HG02623 (cell line): ENCODE measurements at regions not wholly inside any gene's neighbourhood (a gene's known extent, or its start where the extent isn't known, plus 50 kb on each side); places are given as distances from the start of the nearest gene placed in this dataset.
A peak's percentile ranks its signal among the peaks of the same experiment; 100 is the strongest.

Experiments used
- ATAC-seq: cut with Tn5 transposase; IDR thresholded peaks from one replicate; pipeline ENCODE4 v1.9.1; 2021; ENCODE audit warnings: moderate library complexity; ENCODE audit not compliant: unreplicated experiment

DNA sequence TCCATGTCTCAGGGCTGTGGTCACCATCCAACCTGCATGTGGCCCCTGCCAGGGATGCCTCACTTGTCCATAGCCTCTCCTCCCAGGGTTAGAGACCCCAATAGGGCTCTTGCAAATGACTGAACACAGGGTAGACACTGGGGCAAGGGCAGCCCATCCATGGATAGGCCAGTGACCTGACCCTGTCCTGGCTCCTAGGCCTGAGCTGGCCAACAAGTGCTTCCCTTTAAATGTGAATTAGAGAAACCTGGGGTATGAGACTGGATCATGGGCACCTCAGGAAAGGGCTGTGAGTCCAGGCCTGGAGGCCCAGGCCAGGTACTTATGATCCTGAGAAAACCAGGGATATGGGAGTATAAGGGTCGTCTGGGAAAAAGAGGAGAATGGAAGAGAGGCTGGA, 64.5 kb downstream of the COPS8 start:
- ATAC-seq = no peak

DNA sequence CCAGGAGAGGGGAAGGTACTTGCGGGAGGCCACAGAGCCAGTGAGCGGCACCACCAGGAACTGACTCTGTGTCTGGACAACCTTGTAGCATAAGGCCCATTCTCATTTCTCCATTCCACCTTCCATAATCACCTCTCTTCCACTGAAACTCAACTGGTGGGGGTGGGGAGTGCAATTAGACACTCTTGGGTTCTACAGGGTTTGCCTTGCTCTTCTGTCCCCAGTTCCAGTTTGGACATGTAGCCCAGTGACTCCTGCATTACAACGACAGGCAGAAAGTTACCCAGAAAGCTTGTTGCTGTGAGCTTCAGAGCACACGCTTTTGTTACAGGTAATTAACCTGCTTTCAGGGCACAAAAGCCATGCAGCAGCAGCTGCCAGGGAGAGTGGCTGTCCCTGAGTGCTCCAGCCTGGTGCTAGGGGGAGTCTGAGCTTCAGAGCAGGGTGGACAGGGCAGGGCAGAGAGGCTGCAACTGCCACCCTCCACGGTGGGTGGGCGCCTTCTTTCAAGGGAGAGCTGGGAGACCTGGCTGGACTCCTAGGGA, 65.2 kb downstream of the COPS8 start:
- no peak for ATAC-seq

DNA sequence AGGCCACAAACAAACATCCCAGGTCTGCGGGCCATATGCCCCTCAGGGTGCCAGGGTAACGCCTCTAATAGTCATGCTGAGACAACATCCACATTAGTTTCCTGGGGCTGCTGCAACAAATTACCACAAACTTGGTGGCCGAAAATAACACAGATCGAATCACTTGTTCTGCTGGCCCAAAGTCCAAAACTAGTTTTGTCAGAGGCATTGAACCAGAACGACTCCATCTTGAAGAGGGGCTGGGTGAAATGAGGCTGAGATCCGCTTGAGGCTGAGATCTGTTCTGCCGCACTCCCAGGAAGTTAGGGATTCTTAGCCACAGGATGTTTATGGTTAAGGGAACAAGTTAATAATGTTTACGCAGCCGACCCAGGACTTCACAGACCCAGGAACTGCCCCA, 66.7 kb downstream of the COPS8 start:
- no peak for ATAC-seq

DNA sequence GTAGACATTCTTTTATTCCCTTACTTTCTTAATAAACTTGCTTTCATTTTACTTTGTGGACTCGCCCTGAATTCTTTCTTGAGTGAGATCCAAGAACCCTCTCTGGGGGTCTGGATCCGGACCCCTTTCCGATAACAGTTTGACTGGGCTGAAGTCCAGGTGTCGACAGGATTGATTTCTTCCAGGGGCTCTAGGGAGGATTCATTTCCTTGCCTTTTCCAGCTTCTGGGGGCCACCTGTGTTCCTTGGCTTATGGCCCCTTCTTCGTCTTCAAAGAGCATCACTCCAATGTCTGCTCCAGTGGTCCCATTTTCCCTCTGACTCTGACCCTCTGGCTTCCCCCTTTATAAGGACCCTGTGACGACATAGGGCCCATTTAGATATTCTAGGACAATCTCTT, 67.5 kb downstream of the COPS8 start:
- ATAC-seq = no peak

DNA sequence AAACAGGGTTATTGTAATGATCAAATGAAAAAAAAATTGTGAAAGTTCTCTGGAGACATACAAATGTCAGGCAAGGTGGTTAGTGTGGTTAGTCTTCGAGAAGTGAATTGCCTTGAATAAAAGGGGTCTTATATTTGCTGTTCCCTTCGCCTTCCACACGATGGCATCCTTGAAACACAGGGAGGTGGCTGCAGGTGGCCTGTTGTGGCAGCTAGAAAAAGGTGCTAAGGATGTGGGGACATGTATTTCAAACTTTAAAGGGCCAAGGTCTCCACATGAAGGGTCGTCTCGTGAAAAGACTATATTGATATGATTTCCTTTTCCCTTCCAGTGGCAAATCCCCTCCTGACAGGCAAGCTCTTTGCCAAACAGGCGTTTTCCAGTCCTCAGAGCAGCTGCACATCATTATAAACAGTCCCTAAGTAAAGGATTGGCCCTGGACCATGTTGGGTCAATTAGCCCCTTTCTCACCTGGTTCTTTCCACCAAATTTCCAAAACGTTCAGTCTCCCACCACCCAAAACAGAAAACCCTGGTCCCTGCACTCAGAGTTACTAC, 68.5 kb downstream of the COPS8 start:
- no peak for ATAC-seq

DNA sequence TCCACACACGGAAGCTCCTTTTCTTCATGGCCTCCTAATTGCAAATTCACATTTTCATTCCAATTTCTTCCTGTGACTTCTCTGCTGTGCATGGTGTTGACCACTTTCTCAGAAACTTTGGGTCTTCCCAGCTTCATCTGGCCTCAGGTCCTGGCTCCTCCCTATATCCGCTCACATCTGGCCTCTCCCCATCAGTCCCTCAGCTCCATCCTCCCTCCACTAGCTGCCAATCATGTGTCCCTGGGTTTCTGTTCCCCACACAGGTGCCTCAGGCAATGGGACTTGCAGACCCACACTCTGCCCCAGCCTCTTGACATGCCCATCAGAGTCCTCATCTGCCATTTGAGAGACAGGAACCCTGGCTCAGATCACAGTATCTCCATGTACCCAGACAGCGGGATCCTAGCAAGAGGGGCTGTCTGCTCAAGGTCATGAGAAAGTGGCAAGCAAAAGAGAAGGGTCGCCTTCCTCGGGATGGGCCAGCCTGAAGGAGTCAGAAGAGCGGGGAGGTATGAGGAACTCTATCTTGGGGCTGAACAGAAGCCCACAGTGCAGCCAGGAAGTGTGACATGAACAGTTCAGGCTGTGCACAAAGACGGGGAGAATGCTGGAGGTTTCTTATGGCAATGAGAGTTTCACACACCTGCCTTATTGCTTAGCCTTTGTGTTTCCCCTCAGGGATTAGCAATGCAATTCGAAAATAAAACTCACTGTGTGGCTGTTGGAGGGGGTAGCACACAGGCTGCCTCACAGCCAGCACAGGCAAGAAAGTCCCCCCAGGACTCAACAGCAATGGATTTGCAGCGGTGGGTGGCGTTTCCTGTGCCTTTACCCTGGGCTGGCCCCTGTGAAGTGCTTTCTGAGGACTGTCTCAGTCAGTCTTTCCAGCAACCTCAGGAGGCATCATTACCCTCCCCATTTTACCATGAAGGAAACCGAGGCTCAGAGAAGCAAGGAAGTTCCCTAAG, 69.5 kb downstream of the COPS8 start:
- peak; percentile 44 for ATAC-seq

DNA sequence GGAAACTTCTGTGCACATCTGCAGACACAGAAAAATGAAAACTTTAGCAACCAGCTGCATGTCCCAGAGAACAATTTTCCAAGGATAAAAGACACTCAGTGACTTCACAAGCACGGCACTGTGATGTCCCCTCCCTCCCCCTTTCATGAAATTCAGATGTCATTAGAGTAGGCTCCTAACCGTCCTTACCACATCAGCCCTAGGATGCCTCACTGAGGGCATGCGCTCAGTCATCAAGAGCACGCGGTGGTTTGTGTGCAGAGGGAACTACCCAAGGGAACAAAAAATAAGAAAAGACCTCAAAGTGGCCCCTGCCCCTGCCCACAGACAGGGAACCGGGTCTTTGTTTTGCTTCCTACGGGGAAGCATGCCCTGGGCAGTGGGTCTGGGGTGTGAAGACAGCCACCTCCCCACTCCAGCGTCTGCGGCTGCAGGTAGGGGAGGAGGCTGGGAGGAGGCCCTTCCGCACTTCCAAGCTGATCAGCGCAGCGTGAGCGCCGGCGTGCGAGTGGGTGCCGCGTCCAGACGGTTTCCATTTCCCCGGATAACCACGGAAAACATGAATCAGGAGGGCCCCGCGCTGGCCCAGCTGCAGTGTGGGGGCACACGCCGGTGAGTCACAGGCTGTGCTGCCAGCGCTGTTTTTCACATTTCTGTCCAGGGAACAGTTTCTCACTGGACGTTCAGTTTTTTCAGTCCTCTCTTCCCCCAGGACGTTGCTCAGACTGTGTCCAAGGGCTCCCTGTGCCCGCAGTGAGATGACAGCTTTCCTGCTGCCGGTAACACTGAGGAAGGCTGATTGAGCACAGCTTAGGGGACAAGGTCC, 70.6 kb downstream of the COPS8 start:
- no peak for ATAC-seq

DNA sequence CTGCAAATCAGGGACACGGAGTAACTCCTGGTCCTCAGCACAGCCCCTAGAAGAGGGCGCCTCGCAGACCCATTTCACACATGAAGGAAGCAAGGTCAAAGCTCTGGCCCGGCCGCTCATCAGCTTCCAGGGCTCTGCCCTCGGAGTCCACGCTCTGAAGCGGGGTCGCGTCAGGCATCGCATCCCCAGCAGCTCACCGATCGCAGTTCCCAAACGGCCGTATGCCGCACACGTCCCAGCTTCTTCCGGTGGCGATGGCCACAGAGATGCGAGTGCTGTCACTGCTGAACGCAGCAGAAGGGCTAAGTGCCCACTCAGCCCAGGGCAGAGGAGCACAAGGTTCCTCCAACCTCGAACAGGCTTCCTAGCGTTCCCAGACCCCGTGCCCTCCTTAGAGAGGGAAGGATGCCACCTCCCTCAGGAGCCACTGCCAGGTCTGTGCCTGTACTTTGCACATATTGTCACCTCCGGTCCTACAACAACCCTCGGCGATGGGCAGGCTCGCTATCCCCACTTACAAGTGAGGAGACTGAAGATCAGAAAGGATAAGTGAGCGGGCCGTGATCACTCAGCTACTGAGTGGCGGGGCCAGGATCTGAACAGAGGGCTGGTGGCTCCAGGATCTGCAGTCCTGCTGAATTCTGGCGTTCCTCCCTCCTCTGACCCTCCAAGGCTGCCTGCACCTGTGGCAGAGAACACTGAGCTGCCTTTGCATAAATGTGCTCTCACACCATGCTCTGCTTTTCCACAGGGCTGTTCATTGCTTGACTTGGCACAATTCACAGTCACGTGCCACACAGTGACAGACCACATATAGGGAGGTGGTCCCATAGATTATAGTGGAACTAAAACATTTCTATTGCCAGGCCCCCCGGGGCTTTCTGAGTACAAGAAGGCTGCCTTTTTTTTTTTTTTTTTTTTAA, 71.4 kb downstream of the COPS8 start:
- no peak for ATAC-seq

DNA sequence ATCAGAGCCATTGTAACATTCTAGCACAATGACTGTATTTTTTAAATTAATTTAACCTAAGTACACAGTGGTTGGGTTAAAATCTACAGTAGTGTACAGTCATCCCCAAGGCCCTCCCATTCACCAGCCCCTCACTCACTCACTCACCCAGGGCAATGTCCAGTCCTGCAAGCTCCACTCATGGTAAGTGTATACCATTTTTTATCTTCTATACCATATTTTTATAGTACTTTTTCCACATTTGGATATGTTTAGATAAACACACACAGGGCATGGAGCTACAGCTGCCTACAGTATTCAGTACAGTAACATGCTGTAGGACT, 72.1 kb downstream of the COPS8 start:
- no peak for ATAC-seq

DNA sequence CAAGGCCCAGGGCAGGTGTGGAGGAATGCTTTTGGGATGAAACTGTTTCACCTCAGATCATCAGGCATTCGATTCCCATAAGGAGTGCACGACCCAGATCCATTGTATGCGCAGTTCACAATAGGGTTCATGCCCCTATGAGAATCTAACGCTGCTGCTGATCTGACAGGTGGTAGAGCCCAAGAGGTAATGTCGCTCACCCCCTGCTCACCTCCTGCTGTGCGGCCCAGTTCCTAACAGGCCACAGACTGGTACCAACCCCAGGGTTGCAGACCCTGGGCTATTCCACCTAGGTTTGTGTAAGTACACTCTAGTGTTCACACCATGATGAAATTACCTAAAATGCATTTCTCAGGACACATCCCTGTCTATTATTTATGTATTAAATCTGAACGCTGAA, 72.5 kb downstream of the COPS8 start:
- no peak for ATAC-seq

DNA sequence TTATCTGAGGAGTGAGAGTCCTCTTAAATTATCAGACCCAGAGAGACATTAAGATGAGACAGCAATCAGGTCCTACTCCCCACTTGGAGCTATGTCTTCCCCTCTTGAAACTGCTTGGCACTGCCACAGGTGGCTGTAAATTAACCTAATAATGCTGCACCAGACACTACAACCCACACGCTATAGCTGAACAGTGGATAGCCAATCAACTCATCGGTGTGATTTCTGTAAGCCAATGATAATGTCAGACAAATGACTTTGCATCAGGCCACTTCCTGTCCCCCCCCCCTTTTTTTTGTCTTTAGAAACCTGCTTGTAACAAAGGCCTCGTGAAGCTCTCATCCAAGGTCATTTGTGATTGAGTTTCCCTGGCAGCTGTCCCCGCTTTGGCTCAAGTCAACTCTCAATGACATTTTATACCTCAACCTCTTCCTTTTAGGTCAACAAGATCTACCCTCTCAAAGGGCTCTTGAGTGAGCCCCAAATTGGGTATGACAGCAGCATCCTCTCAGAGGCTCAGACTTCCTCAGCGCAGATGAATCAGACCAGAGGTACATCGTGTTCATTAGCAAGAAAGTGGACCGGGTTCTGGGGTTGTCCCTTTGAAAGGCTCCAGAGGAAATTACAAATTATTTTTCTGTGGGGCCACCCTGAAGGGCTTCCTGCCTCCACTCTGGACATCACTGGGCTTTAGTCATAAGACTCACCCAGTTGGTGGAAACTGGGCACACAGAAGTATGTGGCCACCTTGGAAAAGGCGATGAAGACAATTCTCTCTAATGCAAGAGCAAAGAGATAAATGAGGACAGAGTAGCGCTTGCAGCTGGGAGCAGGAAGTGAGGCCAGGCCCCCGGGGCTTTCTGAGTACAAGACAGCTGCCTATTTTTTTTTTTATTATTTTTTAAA, 73.6 kb downstream of the COPS8 start:
- ATAC-seq = no peak

DNA sequence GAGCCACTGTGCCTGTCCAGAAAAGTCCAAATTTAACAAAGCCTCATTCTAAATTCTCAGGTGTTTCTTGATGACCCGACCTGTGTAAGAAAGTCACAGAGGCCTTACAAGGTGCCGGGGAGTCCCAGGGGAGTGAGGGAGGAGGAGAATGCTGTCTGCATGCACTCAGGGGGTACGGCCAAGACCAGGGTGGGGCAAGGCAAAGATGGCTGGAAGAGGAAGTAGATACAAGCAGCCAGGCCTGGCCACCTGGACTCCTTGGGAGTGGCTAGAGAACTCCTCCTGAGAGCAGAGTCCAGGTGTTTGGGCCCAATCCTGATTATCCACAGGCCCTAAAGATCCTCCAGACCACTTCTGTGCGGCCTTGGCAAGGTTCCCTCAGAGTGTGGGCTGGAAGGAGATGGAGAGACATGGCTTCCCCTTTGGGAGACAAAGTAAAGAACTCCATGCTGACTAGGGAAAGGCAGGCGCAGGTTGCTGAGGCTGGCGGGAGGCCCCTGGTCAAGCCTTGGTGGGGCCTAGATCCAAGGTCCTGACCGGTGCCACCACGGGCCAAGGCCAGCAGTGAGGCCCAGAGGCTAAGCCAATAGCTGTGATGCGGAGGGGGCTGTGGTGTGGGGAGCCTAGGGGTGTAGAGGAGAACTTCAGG, 74.7 kb downstream of the COPS8 start:
- ATAC-seq = no peak

DNA sequence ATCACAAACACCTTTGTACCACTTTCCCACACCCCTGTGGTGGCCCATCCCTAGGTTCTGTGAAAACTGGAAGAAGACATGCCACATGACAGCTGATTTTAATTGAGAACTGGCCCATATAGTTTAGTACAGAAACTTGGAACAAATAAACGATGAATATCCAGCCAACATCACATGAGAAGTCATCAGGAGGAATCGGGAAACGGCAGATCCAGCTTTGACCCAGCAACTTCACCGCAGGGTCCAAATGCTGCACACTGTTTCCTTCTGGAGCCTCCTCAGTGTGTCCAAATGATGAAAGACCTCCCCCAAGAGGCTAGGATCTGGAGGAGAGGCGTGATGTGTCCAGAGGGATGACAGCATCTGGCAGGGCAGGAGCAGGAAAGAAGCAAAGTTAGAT, 75.5 kb downstream of the COPS8 start:
- ATAC-seq = no peak

DNA sequence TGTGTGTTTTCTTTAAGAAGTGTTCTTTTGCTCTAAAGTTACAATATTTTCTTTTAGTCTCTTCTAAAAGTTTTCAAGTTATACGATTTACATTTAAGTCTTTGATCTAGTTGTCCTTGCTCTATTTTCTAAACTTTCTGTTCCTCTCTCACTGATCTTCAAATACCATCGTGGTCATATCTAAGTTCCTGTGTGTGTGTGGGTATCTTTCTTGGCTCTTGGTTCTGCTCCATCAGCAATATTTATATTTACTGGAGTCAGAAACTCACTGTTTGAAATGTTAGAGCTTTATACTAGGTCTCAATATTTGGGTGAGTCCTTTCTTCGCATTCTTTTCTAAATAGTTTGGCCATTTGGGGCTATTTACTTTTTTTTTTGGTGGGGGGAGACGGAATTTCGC, 77.3 kb downstream of the COPS8 start:
- no peak for ATAC-seq

DNA sequence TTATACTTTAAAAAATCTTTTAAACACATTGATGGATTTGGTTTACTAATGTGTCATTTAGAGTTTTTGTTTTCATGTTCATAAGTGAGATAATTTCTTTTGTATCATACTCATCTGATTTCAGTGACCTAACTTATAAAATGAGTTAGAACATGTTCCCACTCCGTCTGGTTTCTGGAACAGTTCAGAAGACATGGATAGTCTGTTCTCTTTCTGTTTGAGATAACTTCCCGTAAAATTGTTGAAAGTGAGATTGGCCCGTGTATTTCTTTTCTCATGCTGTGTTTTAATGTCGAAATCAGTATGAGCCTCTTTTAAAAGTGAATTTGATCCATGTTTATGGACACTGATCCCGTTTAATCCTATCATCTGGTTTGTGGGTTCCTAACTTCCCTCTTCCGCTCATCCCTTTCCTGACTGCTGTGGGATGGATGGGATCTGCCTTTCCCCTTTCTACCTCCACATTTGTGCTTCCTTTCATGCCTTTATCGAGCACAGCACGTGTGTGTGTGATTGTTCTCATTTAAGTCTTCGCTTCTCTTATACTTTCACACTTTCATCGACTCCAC, 78.9 kb downstream of the COPS8 start:
- no peak for ATAC-seq

DNA sequence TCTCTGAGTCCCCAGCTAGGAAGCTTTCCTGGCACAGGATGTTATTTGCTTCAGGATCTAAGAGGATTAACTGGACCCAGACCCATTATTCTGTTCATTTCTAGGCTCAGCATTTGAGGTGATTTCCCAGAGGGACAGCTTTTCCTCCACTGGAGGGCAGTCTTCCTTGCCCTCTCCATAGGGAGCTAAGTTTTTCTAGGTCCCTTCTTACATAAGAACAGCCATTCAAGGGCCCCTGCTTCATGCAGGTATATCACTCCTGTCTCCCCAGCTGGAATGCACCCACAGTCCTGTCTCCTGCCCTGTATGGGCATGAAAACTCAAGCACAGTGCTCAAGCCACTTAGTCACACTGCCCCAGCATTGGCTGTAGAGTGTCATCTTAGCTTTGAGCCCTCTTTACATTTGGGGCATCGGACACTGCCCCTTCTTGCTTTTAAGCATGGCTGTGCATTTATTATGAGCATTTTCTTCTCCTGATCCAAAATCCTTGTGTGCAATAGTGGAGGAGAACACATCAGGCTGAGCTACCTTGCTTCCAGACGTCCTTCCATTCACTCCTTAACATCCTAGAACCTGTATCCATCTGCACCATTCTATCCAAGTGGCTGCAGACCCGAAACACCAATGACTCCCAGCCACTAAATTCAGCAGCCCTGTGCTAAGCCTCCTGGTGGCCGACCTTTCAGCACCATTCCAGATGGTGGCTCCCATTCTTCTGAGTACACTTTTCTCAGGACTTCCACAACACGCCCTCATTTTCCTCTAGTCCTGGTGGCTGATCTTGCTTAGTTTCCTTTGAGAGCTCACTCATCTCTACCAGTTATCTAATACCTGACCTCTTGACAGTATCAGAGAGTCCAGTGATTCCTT, 80.0 kb downstream of the COPS8 start:
- ATAC-seq = no peak

DNA sequence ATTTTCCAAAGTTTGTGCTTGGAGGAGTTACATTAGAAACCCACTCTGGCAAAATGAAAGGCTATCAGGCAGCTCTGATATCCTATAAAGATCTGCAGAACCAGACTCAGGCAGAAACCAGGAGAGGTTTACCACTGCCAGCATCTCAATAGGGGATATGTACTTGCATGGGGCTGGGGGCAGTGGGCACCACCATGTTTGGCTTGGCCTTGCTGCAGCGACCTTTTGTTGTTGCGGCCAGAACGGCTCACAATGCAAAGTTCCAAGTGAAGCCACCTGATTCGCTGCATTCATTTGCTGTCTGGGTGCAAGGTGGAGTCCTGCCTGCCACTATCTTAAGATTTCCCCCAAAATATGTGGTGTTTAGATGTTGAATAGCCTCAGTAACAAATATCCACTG, 81.3 kb downstream of the COPS8 start:
- ATAC-seq = no peak

DNA sequence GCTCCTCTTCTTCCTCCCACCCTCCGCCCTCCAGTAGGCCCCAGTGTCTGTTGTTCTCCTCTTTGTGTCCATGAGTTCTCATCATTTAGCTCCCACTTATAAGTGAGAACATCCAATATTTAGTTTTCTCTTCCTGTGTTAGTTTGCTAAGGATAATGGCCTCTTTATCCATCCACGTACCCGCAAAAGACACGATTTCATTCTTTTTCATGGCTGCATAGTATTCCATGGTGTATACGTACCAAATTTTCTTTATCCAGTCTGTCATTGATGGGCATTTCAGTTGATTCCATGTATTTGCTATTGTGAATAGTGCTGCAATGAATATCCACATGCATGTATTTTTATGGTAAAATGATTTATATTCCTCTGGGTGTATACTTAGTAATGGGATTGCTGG, 82.2 kb downstream of the COPS8 start:
- ATAC-seq = no peak
